ENCODE measurements at regions not wholly inside any gene's neighbourhood (a gene's known extent, or its start where the extent isn't known, plus 50 kb on each side); places are given as distances from the start of the nearest gene placed in this dataset.

DNA sequence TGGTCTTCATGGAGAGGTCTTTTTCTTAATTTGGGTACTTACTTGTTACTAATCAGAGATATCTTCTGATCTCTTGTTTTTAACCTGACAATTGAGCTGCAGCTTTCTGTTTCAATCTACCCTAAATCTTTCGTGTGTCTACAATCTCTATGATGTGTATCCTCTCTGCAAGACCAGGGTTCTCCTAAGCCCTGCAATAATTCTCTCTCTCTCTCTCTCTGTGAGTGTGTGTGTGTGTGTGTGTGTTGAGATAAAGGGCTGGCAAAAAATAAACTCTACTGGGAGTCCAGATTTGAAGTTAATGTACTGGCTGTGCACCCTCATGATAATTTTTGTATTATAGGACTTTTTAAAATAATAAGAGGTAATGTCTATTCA, 57.8 kb upstream of the FBXL7 start:
- no peaks in the 10 kb centered on the region for H3K4me1 ChIP-seq (ENCODE audit: control insufficient read depth in 2 of 2, insufficient read depth in 2 of 2, low read length in 2 of 2)
- H3K9ac ChIP-seq (ENCODE audit: low read length) = no peak overlapping the region
- no peaks in the 10 kb centered on the region for H3K9me3 ChIP-seq (ENCODE audit: control extremely low read depth in 1 of 3, control insufficient read depth in 2 of 3, insufficient read depth in 1 of 3, low read length in 2 of 3)
- H3K79me2 ChIP-seq (ENCODE audit: control insufficient read depth, insufficient read depth, low read length) = no peaks in the 10 kb centered on the region
- no CpG with 5 or more reads among the region's 1 CpG for WGBS (ENCODE audit: insufficient coverage)
- H4K20me1 ChIP-seq (ENCODE audit: control insufficient read depth, insufficient read depth, low read length, poor library complexity, severe bottlenecking) = no peaks in the 10 kb centered on the region
- H2AFZ ChIP-seq (ENCODE audit: insufficient read depth, low read depth, low read length, poor library complexity, severe bottlenecking) = no peak overlapping the region
- Mint-ChIP-seq H3K4me3 (no peak overlapping the region), H3K27me3 (no peaks in the 10 kb centered on the region), H3K27ac (no peak overlapping the region), H3K4me1 (no peaks in the 10 kb centered on the region), H3K9me3 (ENCODE audit: insufficient read depth) (peaks cover 8% of the 10 kb centered on the region)
- POLR2A ChIA-PET = no interaction called here
- H3K36me3 ChIP-seq (replicated peaks in 1 of 2; ENCODE audit: control extremely low read depth in 1 of 2, control insufficient read depth in 1 of 2, extremely low read depth in 1 of 2, insufficient read depth in 2 of 2, low read length in 1 of 2) = no peaks in the 10 kb centered on the region
- TF ChIP-seq CTCF (IDR thresholded peaks at IDR 0.05) (no peak), EZH2 (IDR thresholded peaks at IDR 0.05; ENCODE audit: borderline replicate concordance, insufficient read depth, low read depth, low read length, poor library complexity, severe bottlenecking) (no peak)
- CTCF ChIA-PET = no interaction called here
- DNase-seq = no peak
- ATAC-seq (ENCODE audit: low read depth) = no peak
- no peak overlapping the region for H3K4me3 ChIP-seq (ENCODE audit: control extremely low read depth in 1 of 5, extremely low read depth in 1 of 5, insufficient read depth in 1 of 5, low read depth in 2 of 5, low read length in 4 of 5)
- no peaks in the 10 kb centered on the region for H3K27me3 ChIP-seq (replicated peaks in 1 of 4; ENCODE audit: control extremely low read depth in 1 of 4, control insufficient read depth in 3 of 4, insufficient read depth in 4 of 4, low read length in 3 of 4)
- H3K27ac ChIP-seq (ENCODE audit: low read length in 2 of 2) = no peak overlapping the region
- intact Hi-C loops (cut with micrococcal nuclease) = no loop called here
- no peak overlapping the region for H3K4me2 ChIP-seq (replicated peaks; ENCODE audit: low read depth, low read length, poor library complexity, severe bottlenecking)

DNA sequence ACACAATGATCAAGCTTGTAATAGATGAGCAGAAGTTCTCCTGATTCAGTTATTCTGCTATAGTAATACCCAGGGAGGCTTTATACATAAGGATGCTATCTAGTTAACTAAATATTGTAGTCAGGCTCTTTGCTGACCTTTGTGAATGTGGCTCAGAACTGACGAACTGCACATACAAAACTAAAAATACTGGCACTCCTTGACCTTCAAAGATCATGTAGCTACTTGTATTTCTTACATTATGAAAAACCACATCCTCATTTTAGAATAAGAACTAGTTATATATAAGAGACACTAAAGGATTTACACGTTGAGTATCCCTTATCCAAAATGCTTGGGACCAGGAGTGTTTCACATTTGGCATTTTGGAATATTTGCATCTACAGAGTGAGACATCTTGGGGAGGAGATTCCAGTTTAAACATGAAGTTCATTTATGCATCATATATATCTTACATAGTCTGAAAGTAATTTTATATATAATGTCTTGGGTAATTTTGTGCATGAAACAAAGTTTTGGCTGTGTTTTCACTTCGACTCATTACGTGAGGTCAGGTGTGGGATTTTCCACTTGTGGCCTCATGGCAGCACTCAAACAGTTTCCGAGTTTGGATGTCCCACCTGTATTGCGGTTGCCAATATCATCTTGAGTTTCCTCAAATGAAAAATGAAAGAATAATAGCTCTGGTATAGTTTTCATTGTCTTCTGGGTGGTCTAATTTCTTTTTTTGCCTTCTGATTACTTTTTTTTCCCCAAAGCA, 58.4 kb upstream of the FBXL7 start:
- no peaks in the 10 kb centered on the region for H3K27me3 Mint-ChIP-seq
- WGBS (ENCODE audit: insufficient coverage) = 100% methylated on average over 2 of the region's 6 CpGs
- DNase-seq (no peak), ATAC-seq (ENCODE audit: low read depth) (no peak)
- peaks cover 8% of the 10 kb centered on the region for H3K9me3 Mint-ChIP-seq (ENCODE audit: insufficient read depth)
- no peak overlapping the region for H3K4me2 ChIP-seq (replicated peaks; ENCODE audit: low read depth, low read length, poor library complexity, severe bottlenecking)
- H4K20me1 ChIP-seq (ENCODE audit: control insufficient read depth, insufficient read depth, low read length, poor library complexity, severe bottlenecking) = no peaks in the 10 kb centered on the region
- H3K4me1 ChIP-seq (ENCODE audit: control insufficient read depth in 2 of 2, insufficient read depth in 2 of 2, low read length in 2 of 2) = no peaks in the 10 kb centered on the region
- H3K9me3 ChIP-seq (ENCODE audit: control extremely low read depth in 1 of 3, control insufficient read depth in 2 of 3, insufficient read depth in 1 of 3, low read length in 2 of 3) = no peaks in the 10 kb centered on the region
- H3K9ac ChIP-seq (ENCODE audit: low read length) = no peak overlapping the region
- H3K4me1 Mint-ChIP-seq = no peaks in the 10 kb centered on the region
- no peaks in the 10 kb centered on the region for H3K27me3 ChIP-seq (replicated peaks in 1 of 4; ENCODE audit: control extremely low read depth in 1 of 4, control insufficient read depth in 3 of 4, insufficient read depth in 4 of 4, low read length in 3 of 4)
- no peak overlapping the region for H3K27ac Mint-ChIP-seq
- CTCF ChIA-PET = no interaction called here
- no peak overlapping the region for H3K4me3 ChIP-seq (ENCODE audit: control extremely low read depth in 1 of 5, extremely low read depth in 1 of 5, insufficient read depth in 1 of 5, low read depth in 2 of 5, low read length in 4 of 5)
- POLR2A ChIA-PET = no interaction called here
- H3K36me3 ChIP-seq (replicated peaks in 1 of 2; ENCODE audit: control extremely low read depth in 1 of 2, control insufficient read depth in 1 of 2, extremely low read depth in 1 of 2, insufficient read depth in 2 of 2, low read length in 1 of 2) = no peaks in the 10 kb centered on the region
- no peak overlapping the region for H3K4me3 Mint-ChIP-seq
- intact Hi-C loops (cut with micrococcal nuclease) = no loop called here
- no peaks in the 10 kb centered on the region for H3K79me2 ChIP-seq (ENCODE audit: control insufficient read depth, insufficient read depth, low read length)
- no peak overlapping the region for H3K27ac ChIP-seq (ENCODE audit: low read length in 2 of 2)
- TF ChIP-seq EZH2 (IDR thresholded peaks at IDR 0.05; ENCODE audit: borderline replicate concordance, insufficient read depth, low read depth, low read length, poor library complexity, severe bottlenecking) = no peak
- TF ChIP-seq CTCF (IDR thresholded peaks at IDR 0.05) = no peak
- H2AFZ ChIP-seq (ENCODE audit: insufficient read depth, low read depth, low read length, poor library complexity, severe bottlenecking) = no peak overlapping the region

Data from B cell (primary cell).